Liver (tissue), 8 donors: ENCODE measurements at regions not wholly inside any gene's neighbourhood (a gene's known extent, or its start where the extent isn't known, plus 50 kb on each side); places are given as distances from the start of the nearest gene placed in this dataset.

Experiments
- DNase-seq: peaks from one replicate; pipeline ENCODE4 v3.0.0-alpha.2; 2017; ENCODE audit warnings: low spot score
- H3K27ac ChIP-seq, 2 donors: one replicate each; pipeline ENCODE4 v1.7.0; 2013; ENCODE audit warnings: inconsistent platforms in 2 of 2, low read length in 2 of 2, control low read depth in 1 of 2, low read depth in 1 of 2, mild to moderate bottlenecking in 1 of 2
- H3K27me3 ChIP-seq, 4 donors: one replicate each; pipeline versions ENCODE4 v1.6.1 to v1.7.0; 2013; ENCODE audit warnings: low read length in 3 of 4, inconsistent platforms in 1 of 4, mild to moderate bottlenecking in 1 of 4, moderate library complexity in 1 of 4; ENCODE audit not compliant: control insufficient read depth in 4 of 4, insufficient read depth in 4 of 4
- H3K36me3 ChIP-seq, 4 donors: one replicate each; pipeline versions ENCODE4 v1.6.1 to v1.7.0; 2013; ENCODE audit warnings: low read length in 3 of 4, mild to moderate bottlenecking in 3 of 4, low read depth in 1 of 4, moderate library complexity in 1 of 4; ENCODE audit not compliant: control insufficient read depth in 4 of 4, insufficient read depth in 3 of 4
- H3K4me1 ChIP-seq, 4 donors: one replicate each; pipeline versions ENCODE4 v1.6.1 to v1.7.0; 2013; ENCODE audit warnings: low read length in 3 of 4, mild to moderate bottlenecking in 3 of 4, moderate library complexity in 1 of 4; ENCODE audit not compliant: control insufficient read depth in 4 of 4, insufficient read depth in 4 of 4
- H3K4me3 ChIP-seq, 3 donors: one replicate each; pipeline versions ENCODE4 v1.6.1 to v1.7.0; 2013; ENCODE audit warnings: low read length in 3 of 3, control low read depth in 1 of 3, low read depth in 1 of 3, mild to moderate bottlenecking in 1 of 3
- H3K9ac ChIP-seq, 2 donors: one replicate each; pipeline ENCODE4 v1.7.0; 2013; ENCODE audit warnings: low read length in 2 of 2, mild to moderate bottlenecking in 2 of 2, moderate library complexity in 2 of 2, control low read depth in 1 of 2, low read depth in 1 of 2
- H3K9me3 ChIP-seq, 4 donors: one replicate each; pipeline versions ENCODE4 v1.6.1 to v1.7.0; 2013; ENCODE audit warnings: low read length in 3 of 4; ENCODE audit not compliant: control insufficient read depth in 4 of 4
- FOXA1 ChIP-seq: IDR thresholded peaks from 2 replicates; pipeline ENCODE4 v1.6.1; 2016; ENCODE audit warnings: antibody characterized with exemption
- FOXA2 ChIP-seq: IDR thresholded peaks from 2 replicates; pipeline ENCODE4 v1.6.1; 2016; ENCODE audit warnings: antibody characterized with exemption
- GABPA ChIP-seq, 2 donors: IDR thresholded peaks in 1 of 2; conservative IDR thresholded peaks in 1 of 2; 2 replicates each; pipeline ENCODE4 v1.6.1; 2016; ENCODE audit warnings: antibody characterized with exemption in 2 of 2, mild to moderate bottlenecking in 1 of 2, moderate library complexity in 1 of 2
- JUND ChIP-seq, 2 donors: IDR thresholded peaks; 2 replicates each; pipeline ENCODE4 v1.6.1; 2016; ENCODE audit warnings: antibody characterized with exemption in 2 of 2
- RAD21 ChIP-seq, 2 donors: IDR thresholded peaks; 2 replicates each; pipeline ENCODE4 v1.6.1; 2016; ENCODE audit warnings: antibody characterized with exemption in 2 of 2, mild to moderate bottlenecking in 2 of 2
- RXRA ChIP-seq, 2 donors: IDR thresholded peaks; 2 replicates each; pipeline ENCODE4 v1.6.1; 2017 to 2018; ENCODE audit warnings: antibody characterized with exemption in 2 of 2, mild to moderate bottlenecking in 1 of 2
- TAF1 ChIP-seq: conservative IDR thresholded peaks from 2 replicates; pipeline ENCODE4 v1.6.1; 2016; ENCODE audit warnings: antibody characterized with exemption, mild to moderate bottlenecking
- WGBS: extraction: QIAGEN DNeasy Blood & Tissue Kit; methylation state at CpG from one replicate; pipeline ENCODE4 v1.1.7; 2013; 5-methylcytosine and 5-hydroxymethylcytosine counted together
- TF ChIP-seq, protein P1 (sequence below): fragments of 150-350 bp; IDR thresholded peaks from 2 replicates; pipeline ENCODE4 v1.5.1; 2017; ENCODE audit warnings: improper control_type of control experiment, low read depth, low read length; ENCODE audit not compliant: missing input control
- TF ChIP-seq, protein P2 (sequence below): IDR thresholded peaks from 2 replicates; pipeline ENCODE4 v1.6.1; 2016; ENCODE audit warnings: antibody characterized with exemption, mild to moderate bottlenecking
- TF ChIP-seq, protein P3 (sequence below): IDR thresholded peaks from 2 replicates; pipeline ENCODE4 v1.6.1; 2016; ENCODE audit warnings: antibody characterized with exemption
- TF ChIP-seq, protein P4 (sequence below): IDR thresholded peaks from 2 replicates; pipeline ENCODE4 v1.6.1; 2016; ENCODE audit warnings: antibody characterized with exemption
- donor health status: healthy.
- donor health status: healthy.
- donor health status: healthy.
- donor health status: healthy.
- donor health status: healthy.

DNA sequence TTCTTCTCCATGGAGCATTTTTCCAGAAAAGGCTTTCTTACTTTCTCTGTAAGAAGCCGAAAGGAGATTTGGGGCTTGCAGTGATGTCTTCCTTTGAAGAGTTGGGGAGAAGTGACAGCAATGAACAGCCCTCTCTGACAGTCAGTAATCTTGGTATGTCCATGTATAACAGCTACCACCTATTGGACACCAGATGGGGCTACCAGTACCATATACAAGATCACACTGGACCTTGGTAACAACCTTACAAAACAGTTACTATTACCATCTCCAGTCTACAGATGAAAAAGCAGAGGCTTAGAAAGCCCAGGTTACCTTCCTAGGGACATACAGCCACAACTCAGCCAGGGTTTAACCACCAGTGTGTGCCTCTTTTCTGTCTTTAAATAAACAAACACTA is 272.7 kb upstream of the TRPC7 start:
- 95% methylated on average over 1 of the region's 1 CpG for WGBS
- no peak for DNase-seq

DNA sequence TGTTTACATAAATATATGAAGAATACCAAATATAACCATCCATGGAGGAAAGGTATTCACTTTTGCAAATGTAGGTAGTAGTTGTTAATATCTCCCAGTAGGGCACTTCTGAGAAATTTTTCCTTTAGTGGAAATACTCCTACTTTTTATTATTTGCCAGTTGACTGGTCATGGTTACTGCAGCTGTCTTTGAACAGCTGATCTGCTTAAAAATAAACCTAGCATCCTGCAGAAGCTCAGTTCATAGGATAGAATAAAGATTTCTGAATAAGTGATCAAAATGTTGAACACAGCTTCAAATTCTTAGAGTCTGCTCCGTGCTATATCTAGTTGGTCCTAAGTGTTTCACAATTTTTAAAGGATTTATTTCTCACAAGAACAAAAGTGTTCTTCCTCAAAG is 270.7 kb upstream of the TRPC7 start:
- TF ChIP-seq, protein P1, sequence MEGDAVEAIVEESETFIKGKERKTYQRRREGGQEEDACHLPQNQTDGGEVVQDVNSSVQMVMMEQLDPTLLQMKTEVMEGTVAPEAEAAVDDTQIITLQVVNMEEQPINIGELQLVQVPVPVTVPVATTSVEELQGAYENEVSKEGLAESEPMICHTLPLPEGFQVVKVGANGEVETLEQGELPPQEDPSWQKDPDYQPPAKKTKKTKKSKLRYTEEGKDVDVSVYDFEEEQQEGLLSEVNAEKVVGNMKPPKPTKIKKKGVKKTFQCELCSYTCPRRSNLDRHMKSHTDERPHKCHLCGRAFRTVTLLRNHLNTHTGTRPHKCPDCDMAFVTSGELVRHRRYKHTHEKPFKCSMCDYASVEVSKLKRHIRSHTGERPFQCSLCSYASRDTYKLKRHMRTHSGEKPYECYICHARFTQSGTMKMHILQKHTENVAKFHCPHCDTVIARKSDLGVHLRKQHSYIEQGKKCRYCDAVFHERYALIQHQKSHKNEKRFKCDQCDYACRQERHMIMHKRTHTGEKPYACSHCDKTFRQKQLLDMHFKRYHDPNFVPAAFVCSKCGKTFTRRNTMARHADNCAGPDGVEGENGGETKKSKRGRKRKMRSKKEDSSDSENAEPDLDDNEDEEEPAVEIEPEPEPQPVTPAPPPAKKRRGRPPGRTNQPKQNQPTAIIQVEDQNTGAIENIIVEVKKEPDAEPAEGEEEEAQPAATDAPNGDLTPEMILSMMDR = no peak
- TF ChIP-seq FOXA2 = no peak
- no peak for TF ChIP-seq RXRA (IDR thresholded peaks at IDR 0.05)
- TF ChIP-seq TAF1 = no peak
- no peak for TF ChIP-seq FOXA1
- TF ChIP-seq, protein P2, sequence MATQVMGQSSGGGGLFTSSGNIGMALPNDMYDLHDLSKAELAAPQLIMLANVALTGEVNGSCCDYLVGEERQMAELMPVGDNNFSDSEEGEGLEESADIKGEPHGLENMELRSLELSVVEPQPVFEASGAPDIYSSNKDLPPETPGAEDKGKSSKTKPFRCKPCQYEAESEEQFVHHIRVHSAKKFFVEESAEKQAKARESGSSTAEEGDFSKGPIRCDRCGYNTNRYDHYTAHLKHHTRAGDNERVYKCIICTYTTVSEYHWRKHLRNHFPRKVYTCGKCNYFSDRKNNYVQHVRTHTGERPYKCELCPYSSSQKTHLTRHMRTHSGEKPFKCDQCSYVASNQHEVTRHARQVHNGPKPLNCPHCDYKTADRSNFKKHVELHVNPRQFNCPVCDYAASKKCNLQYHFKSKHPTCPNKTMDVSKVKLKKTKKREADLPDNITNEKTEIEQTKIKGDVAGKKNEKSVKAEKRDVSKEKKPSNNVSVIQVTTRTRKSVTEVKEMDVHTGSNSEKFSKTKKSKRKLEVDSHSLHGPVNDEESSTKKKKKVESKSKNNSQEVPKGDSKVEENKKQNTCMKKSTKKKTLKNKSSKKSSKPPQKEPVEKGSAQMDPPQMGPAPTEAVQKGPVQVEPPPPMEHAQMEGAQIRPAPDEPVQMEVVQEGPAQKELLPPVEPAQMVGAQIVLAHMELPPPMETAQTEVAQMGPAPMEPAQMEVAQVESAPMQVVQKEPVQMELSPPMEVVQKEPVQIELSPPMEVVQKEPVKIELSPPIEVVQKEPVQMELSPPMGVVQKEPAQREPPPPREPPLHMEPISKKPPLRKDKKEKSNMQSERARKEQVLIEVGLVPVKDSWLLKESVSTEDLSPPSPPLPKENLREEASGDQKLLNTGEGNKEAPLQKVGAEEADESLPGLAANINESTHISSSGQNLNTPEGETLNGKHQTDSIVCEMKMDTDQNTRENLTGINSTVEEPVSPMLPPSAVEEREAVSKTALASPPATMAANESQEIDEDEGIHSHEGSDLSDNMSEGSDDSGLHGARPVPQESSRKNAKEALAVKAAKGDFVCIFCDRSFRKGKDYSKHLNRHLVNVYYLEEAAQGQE = no peak
- TF ChIP-seq RAD21 (IDR thresholded peaks at IDR 0.05) = no peak
- TF ChIP-seq, protein P3, sequence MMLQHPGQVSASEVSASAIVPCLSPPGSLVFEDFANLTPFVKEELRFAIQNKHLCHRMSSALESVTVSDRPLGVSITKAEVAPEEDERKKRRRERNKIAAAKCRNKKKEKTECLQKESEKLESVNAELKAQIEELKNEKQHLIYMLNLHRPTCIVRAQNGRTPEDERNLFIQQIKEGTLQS = no peak
- TF ChIP-seq GABPA (IDR thresholded peaks at IDR 0.05 in 1 of 2, conservative IDR thresholded peaks at IDR 0.05 in 1 of 2) = no peak
- TF ChIP-seq JUND (IDR thresholded peaks at IDR 0.05) = no peak
- TF ChIP-seq, protein P4, sequence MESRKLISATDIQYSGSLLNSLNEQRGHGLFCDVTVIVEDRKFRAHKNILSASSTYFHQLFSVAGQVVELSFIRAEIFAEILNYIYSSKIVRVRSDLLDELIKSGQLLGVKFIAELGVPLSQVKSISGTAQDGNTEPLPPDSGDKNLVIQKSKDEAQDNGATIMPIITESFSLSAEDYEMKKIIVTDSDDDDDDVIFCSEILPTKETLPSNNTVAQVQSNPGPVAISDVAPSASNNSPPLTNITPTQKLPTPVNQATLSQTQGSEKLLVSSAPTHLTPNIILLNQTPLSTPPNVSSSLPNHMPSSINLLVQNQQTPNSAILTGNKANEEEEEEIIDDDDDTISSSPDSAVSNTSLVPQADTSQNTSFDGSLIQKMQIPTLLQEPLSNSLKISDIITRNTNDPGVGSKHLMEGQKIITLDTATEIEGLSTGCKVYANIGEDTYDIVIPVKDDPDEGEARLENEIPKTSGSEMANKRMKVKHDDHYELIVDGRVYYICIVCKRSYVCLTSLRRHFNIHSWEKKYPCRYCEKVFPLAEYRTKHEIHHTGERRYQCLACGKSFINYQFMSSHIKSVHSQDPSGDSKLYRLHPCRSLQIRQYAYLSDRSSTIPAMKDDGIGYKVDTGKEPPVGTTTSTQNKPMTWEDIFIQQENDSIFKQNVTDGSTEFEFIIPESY = no peak

More for the DNA sequence above, 272.7 kb upstream of the TRPC7 start:
- H3K27me3 ChIP-seq = peaks cover 0 to 2% (median under 1%) of the 10 kb centered on the region in 4 donors
- H3K27ac ChIP-seq = no peak overlapping the region
- no peaks in the 10 kb centered on the region for H3K4me1 ChIP-seq
- H3K9me3 ChIP-seq = no peaks in the 10 kb centered on the region
- H3K9ac ChIP-seq = no peak overlapping the region
- no peak overlapping the region for H3K4me3 ChIP-seq
- TF ChIP-seq JUND (IDR thresholded peaks at IDR 0.05) = no peak
- no peaks in the 10 kb centered on the region for H3K36me3 ChIP-seq

More for the DNA sequence above, 270.7 kb upstream of the TRPC7 start:
- Histone ChIP-seq H3K9ac (no peak overlapping the region), H3K4me3 (no peak overlapping the region), H3K27me3 (peaks cover 0 to 2% (median 0%) of the 10 kb centered on the region in 4 donors), H3K9me3 (no peaks in the 10 kb centered on the region), H3K36me3 (no peaks in the 10 kb centered on the region), H3K27ac (no peak overlapping the region), H3K4me1 (no peaks in the 10 kb centered on the region)
- DNase-seq = no peak
- WGBS = 82% methylated on average over 1 of the region's 1 CpG
